Right ventricle myocardium superior (tissue), 1 donor: ENCODE measurements at regions not wholly inside any gene's neighbourhood (a gene's known extent, or its start where the extent isn't known, plus 50 kb on each side); places are given as distances from the start of the nearest gene placed in this dataset.

Source experiments
- ATAC-seq: fragments of 200-7000 bp; cut with Tn5 transposase; one replicate; pipeline ENCODE4 v1.9.1; 2020; ENCODE audit warnings: mild to moderate bottlenecking; ENCODE audit not compliant: poor library complexity
- DNase-seq: peaks from one replicate; pipeline ENCODE4 v3.0.0-alpha.2; 2020
- intact Hi-C: fragments of 100-400 bp; cut with DNase I; formaldehyde crosslinking; loops from one replicate; pipeline ENCODE4 v1.11.2; 2022
- donor health status: DM: no; HTN: yes; CAD: no; lungs with severe emphysema.

- DNase-seq (no peak), ATAC-seq (no peak)
- intact Hi-C loops, result no loop called here
These were observed 83.3 kb downstream of the ALDH8A1 start for GRCh38 chr6:134866563-134866962.

GRCh38 chr6:134864558-134864957, 85.3 kb downstream of the ALDH8A1 start:
- intact Hi-C loops, result no loop called here
- no peak for DNase-seq
- no peak for ATAC-seq

GRCh38 chr6:134863763-134864510, 86.0 kb downstream of the ALDH8A1 start:
- DNase-seq (no peak), ATAC-seq (no peak)
- intact Hi-C loops, result no loop called here

- intact Hi-C loops, result no loop called here
- DNase-seq (no peak), ATAC-seq (no peak)
These were observed 95.5 kb downstream of the ALDH8A1 start for GRCh38 chr6:134854366-134854765.

- intact Hi-C loops, result no loop called here
- ATAC-seq (peak; percentile 85), DNase-seq (no peak)
These were observed 96.5 kb downstream of the ALDH8A1 start for GRCh38 chr6:134853111-134854055.

- intact Hi-C loops, result no loop called here
- ATAC-seq (no peak), DNase-seq (no peak)
These were observed 98.4 kb downstream of the ALDH8A1 start for GRCh38 chr6:134851548-134851947.

GRCh38 chr6:134850721-134851305, 99.1 kb downstream of the ALDH8A1 start:
- DNase-seq (no peak), ATAC-seq (no peak)
- intact Hi-C loops, result no loop called here

- ATAC-seq (no peak), DNase-seq (no peak)
- intact Hi-C loops, result no loop called here
These were observed 99.9 kb downstream of the ALDH8A1 start for GRCh38 chr6:134849920-134850447.

- no peak for DNase-seq
- intact Hi-C loops, result no loop called here
- no peak for ATAC-seq
These were observed 101.8 kb downstream of the ALDH8A1 start for GRCh38 chr6:134848076-134848475.

GRCh38 chr6:134846865-134847264, 103.0 kb downstream of the ALDH8A1 start:
- ATAC-seq, result no peak
- intact Hi-C loops, result no loop called here

GRCh38 chr6:134846031-134846430, 103.9 kb downstream of the ALDH8A1 start:
- intact Hi-C loops, result no loop called here
- ATAC-seq, result no peak

More at GRCh38 chr6:134846865-134847264, 103.0 kb downstream of the ALDH8A1 start:
- DNase-seq, result no peak

GRCh38 chr6:134844120-134844519, 105.8 kb downstream of the ALDH8A1 start:
- no peak for DNase-seq
- ATAC-seq, result no peak
- intact Hi-C loops, result no loop called here

More at GRCh38 chr6:134846031-134846430, 103.9 kb downstream of the ALDH8A1 start:
- no peak for DNase-seq

- ATAC-seq, result no peak
- DNase-seq, result no peak
- intact Hi-C loops, result no loop called here
These were observed 109.6 kb downstream of the ALDH8A1 start for GRCh38 chr6:134840086-134840867.

- ATAC-seq (peak; percentile 84), DNase-seq (no peak)
- intact Hi-C loops, result no loop called here
These were observed 113.9 kb downstream of the ALDH8A1 start for GRCh38 chr6:134835993-134836392.

- intact Hi-C loops, result no loop called here
- no peak for DNase-seq
- ATAC-seq, result no peak
These were observed 119.0 kb downstream of the ALDH8A1 start for GRCh38 chr6:134830940-134831339.

- no peak for DNase-seq
- intact Hi-C loops, result no loop called here
- ATAC-seq, result no peak
These were observed 119.7 kb downstream of the ALDH8A1 start for GRCh38 chr6:134830194-134830593.

GRCh38 chr6:134828641-134829040, 121.3 kb downstream of the ALDH8A1 start:
- intact Hi-C loops, result no loop called here
- ATAC-seq, result no peak
- no peak for DNase-seq
